Neural cell (in vitro differentiated cells): ENCODE measurements at regions not wholly inside any gene's neighbourhood (a gene's known extent, or its start where the extent isn't known, plus 50 kb on each side); places are given as distances from the start of the nearest gene placed in this dataset.

Source experiments
- CTCF ChIP-seq: fragments of 450-650 bp; IDR thresholded peaks from 2 replicates; pipeline ENCODE4 v1.5.1; 2014; ENCODE audit warnings: antibody characterized with exemption, mild to moderate bottlenecking, moderate library complexity; ENCODE audit not compliant: poor library complexity, severe bottlenecking
- EP300 ChIP-seq: fragments of 450-650 bp; conservative IDR thresholded peaks from 2 replicates; pipeline ENCODE4 v1.6.1; 2014; ENCODE audit warnings: antibody characterized with exemption, mild to moderate bottlenecking, moderate library complexity; ENCODE audit not compliant: poor library complexity, severe bottlenecking
- EZH2 ChIP-seq: fragments of 200-600, 300-800 bp; shearing (Covaris generic), sonication (generic); IDR thresholded peaks from 2 replicates; pipeline ENCODE4 v1.6.1; 2014; ENCODE audit warnings: antibody characterized with exemption, low read length, borderline replicate concordance, mild to moderate bottlenecking; ENCODE audit not compliant: insufficient read depth, poor library complexity, severe bottlenecking
- MXI1 ChIP-seq: fragments of 450-650 bp; conservative IDR thresholded peaks from 2 replicates; pipeline ENCODE4 v1.6.1; 2014; ENCODE audit warnings: antibody characterized with exemption, mild to moderate bottlenecking; ENCODE audit not compliant: poor library complexity, severe bottlenecking
- RAD21 ChIP-seq: fragments of 450-650 bp; conservative IDR thresholded peaks from 2 replicates; pipeline ENCODE4 v1.6.1; 2014; ENCODE audit warnings: antibody characterized with exemption, mild to moderate bottlenecking, moderate library complexity
- REST ChIP-seq: IDR thresholded peaks from 2 replicates; pipeline ENCODE4 v1.6.1; 2012; ENCODE audit warnings: borderline replicate concordance
- SMC3 ChIP-seq: fragments of 450-650 bp; conservative IDR thresholded peaks from 2 replicates; pipeline ENCODE4 v1.6.1; 2014; ENCODE audit warnings: antibody characterized with exemption, mild to moderate bottlenecking, moderate library complexity; ENCODE audit not compliant: poor library complexity
- TAF1 ChIP-seq: IDR thresholded peaks from 2 replicates; pipeline ENCODE4 v1.6.1; 2012; ENCODE audit warnings: low read depth

- TF ChIP-seq CTCF (no peak), TAF1 (no peak), EZH2 (no peak), RAD21 (no peak), REST (no peak), MXI1 (no peak), SMC3 (no peak), EP300 (no peak)
Observed at GRCh38 chr14:42149609-42150261, 543.1 kb downstream of the LRFN5 start.
